ENCODE measurements at regions not wholly inside any gene's neighbourhood (a gene's known extent, or its start where the extent isn't known, plus 50 kb on each side); places are given as distances from the start of the nearest gene placed in this dataset.

GRCh38 chrX:20547611-20548051 is 280.9 kb upstream of the RPS6KA3 start:
- H3K27ac Mint-ChIP-seq = no peak overlapping the region
- Histone ChIP-seq H3K4me1 (ENCODE audit: control insufficient read depth in 1 of 2, extremely low read depth in 1 of 2, insufficient read depth in 2 of 2, low read length in 2 of 2) (no peaks in the 10 kb centered on the region), H3K4me3 (ENCODE audit: control insufficient read depth in 1 of 2, extremely low read depth in 1 of 2, low read length in 1 of 2) (no peak overlapping the region), H3K9me3 (no peaks in the 10 kb centered on the region), H3K36me3 (ENCODE audit: control insufficient read depth in 2 of 2, extremely low read depth in 1 of 2, insufficient read depth in 1 of 2, low read length in 1 of 2) (no peaks in the 10 kb centered on the region), H3K27me3 (replicated peaks in 1 of 2; ENCODE audit: control insufficient read depth in 2 of 2, extremely low read depth in 1 of 2, insufficient read depth in 2 of 2, low read length in 1 of 2) (no peaks in the 10 kb centered on the region), H3K27ac (ENCODE audit: low read length) (no peak overlapping the region)
- no peaks in the 10 kb centered on the region for H3K4me1 Mint-ChIP-seq
- H3K9me3 Mint-ChIP-seq = peaks cover 4 to 11% (median 6%) of the 10 kb centered on the region in 3 donors
- ChIA-PET POLR2A (interaction anchor here in 1 of 2 donors (0.6 kb wide), 1 partner anchor 31 kb away, joined by 9 read pairs; no protein-coding TSS in a partner anchor), CTCF (no interaction called here)
- H3K27me3 Mint-ChIP-seq = peaks cover 2 to 8% of the 10 kb centered on the region in 2 donors
- no peak for DNase-seq
- no CpG with 5 or more reads among the region's 3 CpGs for WGBS (ENCODE audit: insufficient coverage)
- H3K4me3 Mint-ChIP-seq = no peak overlapping the region
- no peak for ATAC-seq (replicated peaks in 1 of 4)
- H3K36me3 Mint-ChIP-seq = no peaks in the 10 kb centered on the region

- ChIA-PET POLR2A (no interaction called here), CTCF (no interaction called here)
- H3K27me3 Mint-ChIP-seq = peaks cover 2 to 13% of the 10 kb centered on the region in 2 donors
- no peak overlapping the region for H3K27ac ChIP-seq (ENCODE audit: low read length)
- H3K27me3 ChIP-seq (replicated peaks in 1 of 2; ENCODE audit: control insufficient read depth in 2 of 2, extremely low read depth in 1 of 2, insufficient read depth in 2 of 2, low read length in 1 of 2) = no peaks in the 10 kb centered on the region
- peaks cover 3% of the 10 kb centered on the region for H3K36me3 Mint-ChIP-seq
- H3K4me3 ChIP-seq (ENCODE audit: control insufficient read depth in 1 of 2, extremely low read depth in 1 of 2, low read length in 1 of 2) = no peak overlapping the region
- 82% methylated on average over 2 of the region's 3 CpGs for WGBS (ENCODE audit: insufficient coverage)
- no peaks in the 10 kb centered on the region for H3K36me3 ChIP-seq (ENCODE audit: control insufficient read depth in 2 of 2, extremely low read depth in 1 of 2, insufficient read depth in 1 of 2, low read length in 1 of 2)
- DNase-seq = no peak
- H3K27ac Mint-ChIP-seq = no peak overlapping the region
- no peaks in the 10 kb centered on the region for H3K4me1 Mint-ChIP-seq
- no peak for ATAC-seq (replicated peaks in 1 of 4)
- no peak overlapping the region for H3K4me3 Mint-ChIP-seq
- H3K9me3 ChIP-seq = no peaks in the 10 kb centered on the region
- H3K9me3 Mint-ChIP-seq = peaks cover 16 to 23% (median 16%) of the 10 kb centered on the region in 3 donors
- no peaks in the 10 kb centered on the region for H3K4me1 ChIP-seq (ENCODE audit: control insufficient read depth in 1 of 2, extremely low read depth in 1 of 2, insufficient read depth in 2 of 2, low read length in 2 of 2)
Measured at GRCh38 chrX:20545538-20545937, 278.8 kb upstream of the RPS6KA3 start.

DNA sequence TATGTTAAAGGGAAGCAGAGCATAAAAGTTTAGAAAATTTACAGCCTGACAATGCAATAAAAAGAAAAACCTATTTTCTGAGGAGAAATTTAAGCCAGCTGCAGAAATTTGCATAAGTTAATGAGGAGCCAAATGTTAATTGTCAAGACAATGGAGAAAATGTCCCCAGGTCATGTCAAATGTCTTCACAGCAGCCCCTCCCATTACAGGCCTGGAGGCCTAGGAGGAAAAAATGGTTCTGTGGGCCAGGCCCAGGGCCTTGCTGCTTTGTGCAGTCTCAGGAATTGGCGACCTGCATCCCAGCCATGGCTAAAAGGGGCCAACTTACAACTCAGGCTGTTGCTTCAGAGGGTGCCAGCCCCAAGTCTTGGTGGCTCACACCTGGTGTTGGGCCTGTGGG is 275.4 kb upstream of the RPS6KA3 start:
- Mint-ChIP-seq H3K27me3 (peaks cover 4 to 16% of the 10 kb centered on the region in 2 donors), H3K9me3 (peaks cover 16 to 23% (median 19%) of the 10 kb centered on the region in 3 donors), H3K36me3 (peaks cover 3% of the 10 kb centered on the region), H3K4me1 (peaks cover 0 to 2% (median 0%) of the 10 kb centered on the region in 3 donors), H3K27ac (no peak overlapping the region), H3K4me3 (no peak overlapping the region)
- POLR2A ChIA-PET = no interaction called here
- Histone ChIP-seq H3K4me3 (ENCODE audit: control insufficient read depth in 1 of 2, extremely low read depth in 1 of 2, low read length in 1 of 2) (no peak overlapping the region), H3K9me3 (no peaks in the 10 kb centered on the region), H3K36me3 (ENCODE audit: control insufficient read depth in 2 of 2, extremely low read depth in 1 of 2, insufficient read depth in 1 of 2, low read length in 1 of 2) (no peaks in the 10 kb centered on the region), H3K4me1 (ENCODE audit: control insufficient read depth in 1 of 2, extremely low read depth in 1 of 2, insufficient read depth in 2 of 2, low read length in 2 of 2) (no peaks in the 10 kb centered on the region), H3K27ac (ENCODE audit: low read length) (no peak overlapping the region), H3K27me3 (replicated peaks in 1 of 2; ENCODE audit: control insufficient read depth in 2 of 2, extremely low read depth in 1 of 2, insufficient read depth in 2 of 2, low read length in 1 of 2) (no peaks in the 10 kb centered on the region)
- CTCF ChIA-PET = no interaction called here
- no peak for ATAC-seq (replicated peaks in 1 of 4)
- 33% methylated on average over 1 of the region's 1 CpG for WGBS (ENCODE audit: insufficient coverage)
- DNase-seq = no peak

GRCh38 chrX:20538974-20539373 is 272.3 kb upstream of the RPS6KA3 start:
- Histone ChIP-seq H3K27ac (ENCODE audit: low read length) (no peak overlapping the region), H3K4me1 (ENCODE audit: control insufficient read depth in 1 of 2, extremely low read depth in 1 of 2, insufficient read depth in 2 of 2, low read length in 2 of 2) (no peaks in the 10 kb centered on the region), H3K4me3 (ENCODE audit: control insufficient read depth in 1 of 2, extremely low read depth in 1 of 2, low read length in 1 of 2) (no peak overlapping the region), H3K27me3 (replicated peaks in 1 of 2; ENCODE audit: control insufficient read depth in 2 of 2, extremely low read depth in 1 of 2, insufficient read depth in 2 of 2, low read length in 1 of 2) (no peaks in the 10 kb centered on the region), H3K9me3 (no peaks in the 10 kb centered on the region), H3K36me3 (ENCODE audit: control insufficient read depth in 2 of 2, extremely low read depth in 1 of 2, insufficient read depth in 1 of 2, low read length in 1 of 2) (no peaks in the 10 kb centered on the region)
- H3K36me3 Mint-ChIP-seq = peaks cover 3% of the 10 kb centered on the region
- WGBS (ENCODE audit: insufficient coverage) = no CpG with 5 or more reads among the region's 1 CpG
- peaks cover 16 to 23% (median 19%) of the 10 kb centered on the region in 3 donors for H3K9me3 Mint-ChIP-seq
- ATAC-seq (replicated peaks in 1 of 4) = no peak
- CTCF ChIA-PET = interaction anchor here in 1 of 2 donors (0.7 to 1.1 kb wide), 3 partner anchors 9 to 73 kb away, joined by 3 to 4 read pairs (median 4); no protein-coding TSS in a partner anchor
- peaks cover 4 to 22% of the 10 kb centered on the region in 2 donors for H3K27me3 Mint-ChIP-seq
- no peak overlapping the region for H3K27ac Mint-ChIP-seq
- peaks cover 0 to 2% (median 0%) of the 10 kb centered on the region in 3 donors for H3K4me1 Mint-ChIP-seq
- no peak for DNase-seq
- no peak overlapping the region for H3K4me3 Mint-ChIP-seq
- POLR2A ChIA-PET = no interaction called here

- no peak for ATAC-seq (replicated peaks in 1 of 4)
- POLR2A ChIA-PET = no interaction called here
- H3K27me3 ChIP-seq (replicated peaks in 1 of 2; ENCODE audit: control insufficient read depth in 2 of 2, extremely low read depth in 1 of 2, insufficient read depth in 2 of 2, low read length in 1 of 2) = peaks cover 0 to 4% of the 10 kb centered on the region in 2 experiments
- H3K9me3 ChIP-seq = no peaks in the 10 kb centered on the region
- H3K4me1 ChIP-seq (ENCODE audit: control insufficient read depth in 1 of 2, extremely low read depth in 1 of 2, insufficient read depth in 2 of 2, low read length in 2 of 2) = no peaks in the 10 kb centered on the region
- Mint-ChIP-seq H3K9me3 (no peaks in the 10 kb centered on the region), H3K27me3 (peaks cover 16 to 51% of the 10 kb centered on the region in 2 donors), H3K36me3 (no peaks in the 10 kb centered on the region), H3K4me1 (peaks cover 5 to 8% (median 5%) of the 10 kb centered on the region in 3 donors), H3K27ac (no peak overlapping the region), H3K4me3 (no peak overlapping the region)
- DNase-seq = no peak
- CTCF ChIA-PET = interaction anchor here (0.6 to 4.0 kb wide), 9 partner anchors 14 to 1443 kb away, joined by 3 to 22 read pairs (median 3); no protein-coding TSS in a partner anchor
- H3K4me3 ChIP-seq (ENCODE audit: control insufficient read depth in 1 of 2, extremely low read depth in 1 of 2, low read length in 1 of 2) = no peak overlapping the region
- H3K36me3 ChIP-seq (ENCODE audit: control insufficient read depth in 2 of 2, extremely low read depth in 1 of 2, insufficient read depth in 1 of 2, low read length in 1 of 2) = no peaks in the 10 kb centered on the region
- no CpG with 5 or more reads among the region's 4 CpGs for WGBS (ENCODE audit: insufficient coverage)
- no peak overlapping the region for H3K27ac ChIP-seq (ENCODE audit: low read length)
Measured at GRCh38 chrX:20531667-20532066, 265.0 kb upstream of the RPS6KA3 start.

GRCh38 chrX:20530406-20530921 is 263.8 kb upstream of the RPS6KA3 start:
- DNase-seq (peak; percentile 1 to 68 (median 34)), ATAC-seq (replicated peaks in 1 of 4) (peak in 3 of 4 experiments; percentile 30 to 55 (median 44))
- Mint-ChIP-seq H3K4me3 (no peak overlapping the region), H3K36me3 (no peaks in the 10 kb centered on the region), H3K4me1 (peaks cover 5 to 8% (median 5%) of the 10 kb centered on the region in 3 donors), H3K27ac (no peak overlapping the region), H3K27me3 (peaks cover 16 to 51% of the 10 kb centered on the region in 2 donors), H3K9me3 (no peaks in the 10 kb centered on the region)
- ChIA-PET POLR2A (interaction anchor here (0.6 to 0.7 kb wide), 3 partner anchors 286 to 290 kb away, joined by 3 to 5 read pairs (median 5); no protein-coding TSS in a partner anchor), CTCF (interaction anchor here (0.6 to 4.0 kb wide), 20 partner anchors 8 to 1446 kb away, joined by 3 to 22 read pairs (median 4); no protein-coding TSS in a partner anchor)
- WGBS (ENCODE audit: insufficient coverage) = 0% methylated on average over 1 of the region's 9 CpGs
- Histone ChIP-seq H3K4me3 (ENCODE audit: control insufficient read depth in 1 of 2, extremely low read depth in 1 of 2, low read length in 1 of 2) (no peak overlapping the region), H3K4me1 (ENCODE audit: control insufficient read depth in 1 of 2, extremely low read depth in 1 of 2, insufficient read depth in 2 of 2, low read length in 2 of 2) (no peaks in the 10 kb centered on the region), H3K27me3 (replicated peaks in 1 of 2; ENCODE audit: control insufficient read depth in 2 of 2, extremely low read depth in 1 of 2, insufficient read depth in 2 of 2, low read length in 1 of 2) (peaks cover 0 to 4% of the 10 kb centered on the region in 2 experiments), H3K36me3 (ENCODE audit: control insufficient read depth in 2 of 2, extremely low read depth in 1 of 2, insufficient read depth in 1 of 2, low read length in 1 of 2) (no peaks in the 10 kb centered on the region), H3K27ac (ENCODE audit: low read length) (no peak overlapping the region), H3K9me3 (no peaks in the 10 kb centered on the region)

All from T-cell (primary cell).